DMS114 treated with DMSO at 0.1 percent for 48 hours (cell line): ENCODE measurements at regions not wholly inside any gene's neighbourhood (a gene's known extent, or its start where the extent isn't known, plus 50 kb on each side); places are given as distances from the start of the nearest gene placed in this dataset.

Experiments
- DNase-seq: peaks from one replicate; lab custom pipeline; 2025; ENCODE audit not compliant: unreplicated experiment; lab: John Stamatoyannopoulos, UW

- no peak for DNase-seq
Observed at GRCh38 chr4:59223292-59223941, 1976.7 kb upstream of the ADGRL3 start.

- no peak for DNase-seq
Observed at GRCh38 chr4:59238212-59238611, 1961.9 kb upstream of the ADGRL3 start.

- DNase-seq: no peak
Observed at GRCh38 chr4:59240011-59240410, 1960.1 kb upstream of the ADGRL3 start.

GRCh38 chr4:59243038-59243437 is 1957.1 kb upstream of the ADGRL3 start:
- DNase-seq: no peak

- DNase-seq: no peak
Observed at GRCh38 chr4:59247032-59247431, 1953.1 kb upstream of the ADGRL3 start.

- DNase-seq: no peak
Observed at GRCh38 chr4:59248313-59248712, 1951.8 kb upstream of the ADGRL3 start.

- DNase-seq: no peak
Observed at GRCh38 chr4:59249110-59249509, 1951.0 kb upstream of the ADGRL3 start.

- no peak for DNase-seq
Observed at GRCh38 chr4:59258002-59258401, 1942.1 kb upstream of the ADGRL3 start.

- DNase-seq: no peak
Observed at GRCh38 chr4:59307609-59308008, 1892.5 kb upstream of the ADGRL3 start.

- DNase-seq: no peak
Observed at GRCh38 chr4:59314637-59315036, 1885.5 kb upstream of the ADGRL3 start.

- DNase-seq: no peak
Observed at GRCh38 chr4:59339631-59340030, 1860.5 kb upstream of the ADGRL3 start.

GRCh38 chr4:59341506-59341905 is 1858.6 kb upstream of the ADGRL3 start:
- DNase-seq: no peak

- no peak for DNase-seq
Observed at GRCh38 chr4:59348949-59349348, 1851.2 kb upstream of the ADGRL3 start.

GRCh38 chr4:59369229-59369628 is 1830.9 kb upstream of the ADGRL3 start:
- no peak for DNase-seq

GRCh38 chr4:59374416-59374815 is 1825.7 kb upstream of the ADGRL3 start:
- no peak for DNase-seq

GRCh38 chr4:59380841-59381366 is 1819.2 kb upstream of the ADGRL3 start:
- DNase-seq: no peak

GRCh38 chr4:59381591-59381990 is 1818.5 kb upstream of the ADGRL3 start:
- no peak for DNase-seq

GRCh38 chr4:59387759-59388758 is 1812.1 kb upstream of the ADGRL3 start:
- no peak for DNase-seq

GRCh38 chr4:59393780-59394179 is 1806.3 kb upstream of the ADGRL3 start:
- no peak for DNase-seq

GRCh38 chr4:59400334-59400733 is 1799.8 kb upstream of the ADGRL3 start:
- DNase-seq: no peak

- DNase-seq: no peak
Observed at GRCh38 chr4:59409647-59410046, 1790.5 kb upstream of the ADGRL3 start.

GRCh38 chr4:59412739-59413138 is 1787.4 kb upstream of the ADGRL3 start:
- DNase-seq: no peak
